SK-N-SH (cell line): ENCODE measurements at regions not wholly inside any gene's neighbourhood (a gene's known extent, or its start where the extent isn't known, plus 50 kb on each side); places are given as distances from the start of the nearest gene placed in this dataset.

Experiments
- CTCF ChIA-PET: fragments of 300-600, 350-600 bp; formaldehyde crosslinking; extraction: SDS; loops from one replicate; lab custom pipeline; 2021; lab: Yijun Ruan, JAX
- POLR2A ChIA-PET: fragments of 350-600 bp; sonication (Branson Sonifier 250); formaldehyde crosslinking; extraction: SDS; loops from one replicate; lab custom pipeline; 2020; ENCODE audit warnings: antibody characterized with exemption, inconsistent platforms; lab: Yijun Ruan, JAX
- DNase-seq: peaks from one replicate; pipeline ENCODE4 v3.0.0; 2012
- H2AFZ ChIP-seq: fragments of 200-600 bp; sonication (generic); 2 replicates; pipeline ENCODE4 v1.8.1; 2016; ENCODE audit warnings: antibody characterized with exemption, mild to moderate bottlenecking, low read depth
- H3F3A ChIP-seq: fragments of 200-600 bp; sonication (generic); replicated peaks from 2 replicates; pipeline ENCODE3; 2016; ENCODE audit warnings: antibody characterized with exemption, mild to moderate bottlenecking; ENCODE audit not compliant: insufficient read depth
- H3K27ac ChIP-seq, 2 experiments: fragments of 200-500 bp in 1 of 2; fragments of 200-600 bp in 1 of 2; sonication (Bioruptor generic) in 1 of 2; sonication (generic), shearing (Covaris generic) in 1 of 2; 2 replicates each; pipeline versions ENCODE4 v1.5.1 to v1.6.1; 2014 to 2016; ENCODE audit warnings: low read depth in 2 of 2, inconsistent platforms in 1 of 2, low read length in 1 of 2, mild to moderate bottlenecking in 1 of 2, mixed read lengths in 1 of 2
- H3K27me3 ChIP-seq: fragments of 200-600 bp; sonication (generic), shearing (Covaris generic); 2 replicates; pipeline ENCODE4 v1.6.1; 2016; ENCODE audit warnings: mixed run types; ENCODE audit not compliant: insufficient read depth
- H3K36me3 ChIP-seq, 2 experiments: fragments of 200-500 bp in 1 of 2; fragments of 200-600 bp in 1 of 2; sonication (Bioruptor generic) in 1 of 2; sonication (generic) in 1 of 2; replicated peaks in 1 of 2; 2 replicates each; pipeline versions ENCODE3 to v1.5.1; 2014 to 2016; ENCODE audit warnings: low read length in 1 of 2, mild to moderate bottlenecking in 1 of 2; ENCODE audit not compliant: insufficient read depth in 2 of 2, control insufficient read depth in 1 of 2
- H3K4me1 ChIP-seq, 2 experiments: fragments of 200-500 bp in 1 of 2; fragments of 200-600 bp in 1 of 2; sonication (Bioruptor generic) in 1 of 2; sonication (generic), shearing (Covaris generic) in 1 of 2; 2 replicates each; pipeline versions ENCODE4 v1.5.1 to v1.6.1; 2014 to 2016; ENCODE audit warnings: low read depth in 1 of 2, low read length in 1 of 2, mixed run types in 1 of 2; ENCODE audit not compliant: insufficient read depth in 2 of 2, control insufficient read depth in 1 of 2
- H3K4me2 ChIP-seq: fragments of 200-600 bp; sonication (generic), shearing (Covaris generic); 2 replicates; pipeline ENCODE4 v1.6.1; 2017; ENCODE audit warnings: mixed run types
- H3K4me3 ChIP-seq, 2 experiments: fragments of 200-500 bp in 1 of 2; fragments of 200-600 bp in 1 of 2; sonication (Bioruptor generic) in 1 of 2; sonication (generic), shearing (Covaris generic) in 1 of 2; 2 replicates each; pipeline versions ENCODE4 v1.5.1 to v1.8.1; 2014 to 2016; ENCODE audit warnings: low read depth in 2 of 2, inconsistent platforms in 1 of 2, low read length in 1 of 2, mild to moderate bottlenecking in 1 of 2, mixed read lengths in 1 of 2, moderate library complexity in 1 of 2
- H3K79me2 ChIP-seq: fragments of 200-600 bp; sonication (generic); 2 replicates; pipeline ENCODE4 v1.8.1; 2017; ENCODE audit warnings: mild to moderate bottlenecking; ENCODE audit not compliant: insufficient read depth
- H3K9ac ChIP-seq: fragments of 200-600 bp; sonication (generic); 2 replicates; pipeline ENCODE4 v1.6.1; 2017; ENCODE audit warnings: mixed run types
- H3K9me2 ChIP-seq: fragments of 200-600 bp; sonication (generic); 2 replicates; pipeline ENCODE4 v1.6.1; 2017; ENCODE audit warnings: mixed run types
- H3K9me3 ChIP-seq: fragments of 200-600 bp; sonication (generic); 2 replicates; pipeline ENCODE4 v1.6.1; 2017; ENCODE audit warnings: mixed run types, mild to moderate bottlenecking, moderate library complexity
- H4K20me1 ChIP-seq: fragments of 200-600 bp; sonication (generic); 2 replicates; pipeline ENCODE4 v1.6.1; 2017; ENCODE audit warnings: mild to moderate bottlenecking, mixed run types; ENCODE audit not compliant: insufficient read depth
- CHD2 ChIP-seq: fragments of 150-350 bp; IDR thresholded peaks from 2 replicates; pipeline ENCODE4 v1.6.1; 2018; ENCODE audit warnings: low read length; ENCODE audit not compliant: partially characterized antibody
- EZH2phosphoT487 ChIP-seq: fragments of 200-600 bp; sonication (generic); IDR thresholded peaks from 2 replicates; pipeline ENCODE4 v1.6.1; 2017; ENCODE audit warnings: low read depth, mixed run types, mild to moderate bottlenecking, antibody characterized with exemption, moderate library complexity, borderline replicate concordance
- GABPA ChIP-seq: IDR thresholded peaks from 2 replicates; pipeline ENCODE4 v1.4.0; 2012; ENCODE audit warnings: low read depth, mild to moderate bottlenecking
- JUND ChIP-seq: IDR thresholded peaks from 2 replicates; pipeline ENCODE4 v1.4.0; 2012
- MEF2A ChIP-seq: IDR thresholded peaks from 2 replicates; pipeline ENCODE4 v1.4.0; 2012; ENCODE audit warnings: low read depth, borderline replicate concordance
- NFIC ChIP-seq: IDR thresholded peaks from 2 replicates; pipeline ENCODE4 v1.4.0; 2012; ENCODE audit warnings: borderline replicate concordance
- NRF1 ChIP-seq: IDR thresholded peaks from 2 replicates; pipeline ENCODE4 v1.6.1; 2012; ENCODE audit warnings: low read depth, mild to moderate bottlenecking, low read length
- RFX5 ChIP-seq: IDR thresholded peaks from 2 replicates; pipeline ENCODE4 v1.6.1; 2012; ENCODE audit warnings: mild to moderate bottlenecking, improper control_type of control experiment, low read length
- TAF1 ChIP-seq: IDR thresholded peaks from 2 replicates; pipeline ENCODE4 v1.6.1; 2012; ENCODE audit warnings: low read depth, mild to moderate bottlenecking, low read length, moderate library complexity, borderline replicate concordance
- USF1 ChIP-seq: IDR thresholded peaks from 2 replicates; pipeline ENCODE4 v1.4.0; 2012; ENCODE audit warnings: low read depth, borderline replicate concordance
- YY1 ChIP-seq: IDR thresholded peaks from 2 replicates; pipeline ENCODE4 v1.4.0; 2012; ENCODE audit warnings: low read depth, mild to moderate bottlenecking
- WGBS: methylation state at CpG from one replicate; pipeline ENCODE4 v1.1.6; 2017; ENCODE audit warnings: low lambda C conversion rate; 5-methylcytosine and 5-hydroxymethylcytosine counted together
- TF ChIP-seq, protein P1 (sequence below): fragments of 150-350 bp; IDR thresholded peaks from 2 replicates; pipeline ENCODE4 v1.6.1; 2016; ENCODE audit warnings: mild to moderate bottlenecking, low read depth, low read length
- TF ChIP-seq, protein P2 (sequence below): IDR thresholded peaks from 2 replicates; pipeline ENCODE4 v1.4.0; 2012; ENCODE audit warnings: low read depth, borderline replicate concordance

- no peak for TF ChIP-seq USF1
- TF ChIP-seq, protein P1, sequence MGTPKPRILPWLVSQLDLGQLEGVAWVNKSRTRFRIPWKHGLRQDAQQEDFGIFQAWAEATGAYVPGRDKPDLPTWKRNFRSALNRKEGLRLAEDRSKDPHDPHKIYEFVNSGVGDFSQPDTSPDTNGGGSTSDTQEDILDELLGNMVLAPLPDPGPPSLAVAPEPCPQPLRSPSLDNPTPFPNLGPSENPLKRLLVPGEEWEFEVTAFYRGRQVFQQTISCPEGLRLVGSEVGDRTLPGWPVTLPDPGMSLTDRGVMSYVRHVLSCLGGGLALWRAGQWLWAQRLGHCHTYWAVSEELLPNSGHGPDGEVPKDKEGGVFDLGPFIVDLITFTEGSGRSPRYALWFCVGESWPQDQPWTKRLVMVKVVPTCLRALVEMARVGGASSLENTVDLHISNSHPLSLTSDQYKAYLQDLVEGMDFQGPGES, result no peak
- no peak for TF ChIP-seq NRF1
- TF ChIP-seq, protein P2, sequence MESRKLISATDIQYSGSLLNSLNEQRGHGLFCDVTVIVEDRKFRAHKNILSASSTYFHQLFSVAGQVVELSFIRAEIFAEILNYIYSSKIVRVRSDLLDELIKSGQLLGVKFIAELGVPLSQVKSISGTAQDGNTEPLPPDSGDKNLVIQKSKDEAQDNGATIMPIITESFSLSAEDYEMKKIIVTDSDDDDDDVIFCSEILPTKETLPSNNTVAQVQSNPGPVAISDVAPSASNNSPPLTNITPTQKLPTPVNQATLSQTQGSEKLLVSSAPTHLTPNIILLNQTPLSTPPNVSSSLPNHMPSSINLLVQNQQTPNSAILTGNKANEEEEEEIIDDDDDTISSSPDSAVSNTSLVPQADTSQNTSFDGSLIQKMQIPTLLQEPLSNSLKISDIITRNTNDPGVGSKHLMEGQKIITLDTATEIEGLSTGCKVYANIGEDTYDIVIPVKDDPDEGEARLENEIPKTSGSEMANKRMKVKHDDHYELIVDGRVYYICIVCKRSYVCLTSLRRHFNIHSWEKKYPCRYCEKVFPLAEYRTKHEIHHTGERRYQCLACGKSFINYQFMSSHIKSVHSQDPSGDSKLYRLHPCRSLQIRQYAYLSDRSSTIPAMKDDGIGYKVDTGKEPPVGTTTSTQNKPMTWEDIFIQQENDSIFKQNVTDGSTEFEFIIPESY, result no peak
- no peak for TF ChIP-seq TAF1
- TF ChIP-seq GABPA, result no peak
- TF ChIP-seq CHD2, result no peak
- TF ChIP-seq NFIC, result no peak
- TF ChIP-seq JUND, result no peak
- no peak for TF ChIP-seq YY1
- no peak for TF ChIP-seq RFX5
- TF ChIP-seq MEF2A, result no peak
- TF ChIP-seq EZH2phosphoT487, result no peak
- Histone ChIP-seq H2AFZ (no peak overlapping the region), H3K27ac (no peak overlapping the region), H3F3A (no peaks in the 10 kb centered on the region), H4K20me1 (no peaks in the 10 kb centered on the region), H3K9ac (no peak overlapping the region), H3K79me2 (no peaks in the 10 kb centered on the region), H3K27me3 (no peaks in the 10 kb centered on the region), H3K4me3 (no peak overlapping the region), H3K4me1 (peaks cover 0 to 3% of the 10 kb centered on the region in 2 experiments; a peak in 2 of 4 replicates), H3K36me3 (no peaks in the 10 kb centered on the region), H3K9me2 (no peaks in the 10 kb centered on the region), H3K4me2 (no peak overlapping the region), H3K9me3 (0 out of 2 replicates have a peak, but pooled peaks cover 4% of the 10 kb centered on the region)
- ChIA-PET POLR2A (no interaction called here), CTCF (no interaction called here)
- no peak for DNase-seq
- 33% methylated on average over 20 of the region's 20 CpGs for WGBS
Observed at GRCh38 chr7:159197066-159197975, 52.7 kb upstream of the VIPR2 start.
